OCI-M1 (cell line): ENCODE measurements at regions not wholly inside any gene's neighbourhood (a gene's known extent, or its start where the extent isn't known, plus 50 kb on each side); places are given as distances from the start of the nearest gene placed in this dataset.

Experiments
- DNase-seq: peaks from one replicate; lab custom pipeline; 2025; lab: John Stamatoyannopoulos, UW

GRCh38 chr6:87995461-87995860 is 52.2 kb upstream of the SPACA1 start:
- DNase-seq = no peak

- no peak for DNase-seq
These were observed 54.3 kb upstream of the SPACA1 start for GRCh38 chr6:87993356-87993755.

- DNase-seq = no peak
These were observed 56.8 kb upstream of the SPACA1 start for GRCh38 chr6:87990871-87991270.

DNA sequence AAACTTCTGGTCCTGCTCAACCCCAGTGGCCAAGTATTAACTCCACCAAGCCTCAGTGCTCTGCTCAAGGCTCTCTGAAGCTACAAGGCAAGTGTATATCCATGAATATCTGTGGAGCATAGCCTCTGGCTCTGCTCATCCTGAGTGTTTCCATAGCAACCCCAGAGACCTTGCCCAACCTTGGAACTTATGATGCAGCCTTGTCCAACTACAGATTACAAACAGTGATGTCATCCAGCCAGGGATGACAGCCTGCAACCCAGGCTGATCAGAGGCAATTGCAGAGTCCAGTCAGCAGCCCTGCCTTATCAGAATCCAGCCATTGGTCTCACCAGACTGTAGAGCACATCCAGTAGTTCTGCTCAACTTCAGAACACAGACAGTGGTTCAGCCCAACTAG is 65.5 kb upstream of the SPACA1 start:
- DNase-seq = peak; percentile 31

GRCh38 chr6:87979737-87980136 is 67.9 kb upstream of the SPACA1 start:
- peak; percentile 71 for DNase-seq

- DNase-seq = no peak
These were observed 71.0 kb upstream of the SPACA1 start for GRCh38 chr6:87976616-87977015.

DNA sequence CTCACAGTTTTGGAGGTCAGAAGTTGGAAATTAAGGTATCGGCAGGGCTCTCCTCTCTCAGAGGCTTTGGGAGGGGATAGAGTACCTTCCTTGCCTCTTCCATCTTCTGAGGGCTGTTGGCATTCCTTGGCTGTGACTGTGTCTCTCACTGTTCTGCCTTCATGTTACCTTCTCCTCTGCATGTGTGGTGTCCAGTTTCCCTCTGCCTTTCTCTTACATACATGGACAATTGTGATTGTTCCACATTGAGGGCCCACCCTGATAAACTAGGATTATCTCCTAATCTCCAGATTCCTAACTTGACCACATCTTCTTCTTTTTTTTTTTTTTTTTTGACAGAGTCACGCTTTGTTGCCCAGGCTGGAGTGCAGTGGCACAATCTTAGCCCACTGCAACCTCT is 72.1 kb upstream of the SPACA1 start:
- no peak for DNase-seq

GRCh38 chr6:87972279-87972678 is 75.4 kb upstream of the SPACA1 start:
- DNase-seq = no peak

GRCh38 chr6:87971605-87972262 is 75.9 kb upstream of the SPACA1 start:
- no peak for DNase-seq

DNA sequence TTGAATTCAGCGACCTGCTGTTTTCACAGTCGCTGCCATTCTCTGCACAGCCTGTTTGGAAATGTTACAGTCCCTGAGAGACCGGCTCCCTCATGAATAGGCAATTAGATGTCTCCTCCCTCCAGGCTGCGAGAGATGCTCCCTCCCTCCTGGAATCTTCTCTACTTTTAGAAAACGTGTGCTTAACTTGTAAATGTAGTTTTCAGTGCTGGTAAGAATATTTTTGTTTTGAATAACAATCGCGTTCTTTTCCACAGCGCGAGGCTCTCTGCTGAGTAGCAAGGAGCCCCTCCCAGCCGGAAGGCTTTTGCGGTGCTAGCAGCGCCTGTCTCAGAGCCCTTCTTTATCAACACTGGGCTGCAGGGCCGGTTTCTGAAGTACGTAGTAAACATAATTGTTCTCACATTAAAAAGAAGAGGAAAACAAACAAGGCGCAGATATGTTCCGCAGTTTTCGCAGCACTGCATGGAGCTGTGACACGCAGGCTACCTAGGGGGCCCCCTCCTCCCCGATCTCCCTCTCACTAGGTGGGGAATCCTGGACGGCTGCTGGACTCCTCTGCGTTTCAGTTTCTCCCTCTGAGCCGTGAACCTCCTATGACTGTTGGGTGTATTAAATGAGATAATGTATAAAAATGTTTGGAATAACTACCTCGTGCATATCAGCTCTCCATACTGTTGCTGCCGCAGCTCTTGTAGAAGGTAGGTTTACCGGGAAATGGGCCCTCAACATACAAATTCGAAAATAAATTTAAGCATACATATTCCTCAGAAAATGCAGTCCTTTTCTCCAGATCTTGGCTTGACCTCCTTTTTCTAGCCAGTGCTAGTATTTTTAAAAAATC is 79.0 kb upstream of the SPACA1 start:
- DNase-seq = peak; percentile 51

DNA sequence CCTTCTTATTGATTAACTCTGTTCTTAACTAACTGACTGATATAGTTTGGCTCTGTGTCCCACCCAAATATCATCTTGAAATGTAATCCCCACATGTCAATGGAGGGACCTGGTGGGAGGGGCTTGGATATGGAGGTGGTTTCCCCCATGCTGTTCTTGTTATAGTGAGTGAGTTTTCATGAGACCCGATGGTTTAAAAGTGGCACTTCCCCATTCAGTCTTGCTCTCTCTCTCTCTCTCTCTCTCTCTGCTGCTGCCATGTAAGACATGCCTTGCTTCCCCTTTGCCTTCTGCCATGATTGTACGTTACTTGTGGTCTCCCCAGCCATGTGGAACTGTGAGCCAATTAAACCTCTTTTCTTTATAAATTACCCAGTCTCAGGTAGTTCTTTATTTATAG is 81.8 kb upstream of the SPACA1 start:
- no peak for DNase-seq

- DNase-seq = no peak
These were observed 88.6 kb upstream of the SPACA1 start for GRCh38 chr6:87959083-87959482.

- no peak for DNase-seq
These were observed 95.9 kb upstream of the SPACA1 start for GRCh38 chr6:87951751-87952150.

DNA sequence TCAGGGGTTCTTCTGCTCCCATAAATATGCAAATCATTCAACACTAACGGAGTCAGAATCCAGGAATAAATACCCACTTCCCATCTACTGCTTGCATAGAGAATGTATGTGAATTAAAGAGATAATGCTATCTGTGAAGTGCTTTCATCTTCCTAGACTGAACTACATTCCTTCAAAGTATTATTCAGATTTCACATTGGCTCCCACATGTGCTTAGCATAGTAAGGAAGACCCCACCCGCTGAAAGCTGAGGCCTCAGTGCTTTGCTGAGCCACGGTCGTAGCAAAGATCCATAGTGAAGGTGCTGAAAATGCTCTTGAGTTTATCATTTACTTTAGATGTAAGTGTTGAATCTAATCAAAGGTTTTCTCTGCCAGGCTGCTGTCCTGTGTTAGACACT is 97.0 kb upstream of the SPACA1 start:
- DNase-seq = no peak

DNA sequence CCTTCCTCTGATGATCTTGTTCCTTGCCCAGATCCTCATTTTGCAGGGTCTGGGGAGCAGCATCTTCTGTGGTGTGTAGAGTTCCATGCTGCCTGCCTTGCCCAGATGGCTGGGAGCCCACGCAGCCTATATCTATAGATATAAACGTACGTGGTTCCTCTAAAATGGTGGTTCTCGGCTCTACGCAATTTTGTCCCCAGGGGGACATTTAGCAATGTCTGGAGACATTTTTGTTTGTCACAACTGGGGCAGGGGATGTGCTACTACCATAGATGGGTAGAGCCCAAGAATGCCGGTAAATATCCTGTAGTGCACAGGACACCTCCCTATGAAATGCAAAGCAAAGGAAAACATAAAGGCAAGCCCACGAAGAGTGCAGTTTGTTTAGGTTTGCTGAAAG is 98.4 kb upstream of the SPACA1 start:
- DNase-seq = no peak

DNA sequence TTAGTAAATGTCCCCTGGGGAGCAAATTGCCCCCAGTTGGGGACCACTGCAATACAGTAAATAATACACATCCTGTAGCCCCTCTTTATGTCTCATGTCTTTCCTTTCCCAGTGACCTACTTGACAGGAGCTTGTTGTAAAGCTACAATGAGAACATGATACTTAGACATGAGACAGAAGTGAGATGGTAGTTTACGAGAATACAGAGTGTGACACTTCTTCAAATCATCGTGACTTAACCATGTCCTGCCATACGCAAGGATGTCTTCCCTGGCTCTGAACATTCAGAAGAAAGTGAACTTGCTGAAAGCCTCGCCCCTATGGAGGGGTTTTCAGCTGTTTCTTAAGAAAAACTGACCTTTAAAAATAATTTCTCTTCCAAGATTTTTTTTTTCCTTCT is 101.0 kb upstream of the SPACA1 start:
- no peak for DNase-seq

DNA sequence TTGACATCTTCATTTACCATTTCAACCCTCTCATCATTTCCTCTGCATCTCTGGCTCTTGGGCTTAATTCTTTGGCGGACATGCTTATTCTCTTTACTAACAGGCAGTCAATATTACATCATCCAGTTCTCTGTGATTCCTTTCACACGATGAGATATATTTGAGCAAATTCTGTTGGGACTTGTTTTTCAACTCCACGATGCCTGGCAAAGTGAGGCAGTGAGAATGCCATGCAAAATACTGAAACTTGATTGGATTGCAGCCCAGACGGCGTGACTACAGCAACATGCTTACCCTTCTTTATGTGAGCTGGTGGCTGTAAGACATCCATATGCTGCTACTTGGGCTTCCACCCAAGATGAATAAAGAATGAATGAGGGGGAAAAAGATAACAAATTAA is 101.7 kb upstream of the SPACA1 start:
- no peak for DNase-seq

DNA sequence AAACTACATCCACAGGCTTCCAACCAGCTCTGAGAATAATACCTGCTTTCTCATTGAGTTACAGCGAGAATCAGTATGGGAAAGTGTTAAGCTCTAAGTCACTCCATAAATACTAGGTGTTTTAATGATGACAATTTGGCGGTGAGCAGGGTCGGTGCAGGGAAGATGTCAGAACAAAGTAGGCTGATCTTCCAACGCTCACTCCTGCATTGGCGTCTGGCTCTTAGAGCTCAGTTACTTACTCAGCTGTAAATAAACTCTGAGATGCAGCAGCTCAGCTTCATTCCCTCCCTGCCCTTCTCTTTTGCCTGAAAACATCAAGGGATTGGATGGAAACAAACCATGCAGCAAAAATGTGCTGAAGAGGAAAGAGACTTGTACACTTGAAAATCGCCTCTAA is 102.5 kb upstream of the SPACA1 start:
- no peak for DNase-seq

DNA sequence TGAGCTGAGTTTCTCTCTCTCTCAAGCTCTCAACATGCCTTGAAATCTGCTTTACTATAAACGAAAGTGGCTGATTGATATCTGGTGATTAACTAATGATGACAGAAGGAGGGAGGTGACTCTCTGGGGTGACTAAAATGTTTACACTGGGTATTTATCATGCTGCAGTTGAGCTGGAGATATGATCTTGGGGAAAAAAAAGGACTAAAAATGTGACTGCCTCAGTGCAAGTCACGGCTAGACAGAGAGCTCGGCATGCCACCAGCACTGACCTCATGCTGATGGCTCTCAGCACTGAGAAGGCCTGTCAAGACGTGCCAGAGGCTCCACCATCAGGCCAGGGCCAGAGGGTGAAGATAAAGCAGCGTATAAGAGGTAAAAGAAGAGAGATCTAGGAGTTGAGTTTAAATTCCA is 103.1 kb upstream of the SPACA1 start:
- peak; percentile 33 for DNase-seq

- DNase-seq = no peak
These were observed 104.5 kb upstream of the SPACA1 start for GRCh38 chr6:87943191-87943590.

- no peak for DNase-seq
These were observed 105.9 kb upstream of the SPACA1 start for GRCh38 chr6:87941556-87942358.

GRCh38 chr6:87939776-87940175 is 107.9 kb upstream of the SPACA1 start:
- DNase-seq = no peak

GRCh38 chr6:87938287-87938686 is 109.4 kb upstream of the SPACA1 start:
- DNase-seq = no peak
